HCT116 (cell line): ENCODE measurements at regions not wholly inside any gene's neighbourhood (a gene's known extent, or its start where the extent isn't known, plus 50 kb on each side); places are given as distances from the start of the nearest gene placed in this dataset.
A peak's percentile ranks its signal among the peaks of the same experiment; 100 is the strongest.
"Not testable (repeated sequence)": the region's sequence is repeated elsewhere in the genome, so short reads cannot be mapped to it uniquely, and the experiment has no call there.

ENCODE experiments used
- ATAC-seq: fragments of 200-7000 bp; cut with Tn5 transposase; 2 replicates; pipeline ENCODE4 v1.9.1; 2020; ENCODE audit warnings: mild to moderate bottlenecking, moderate library complexity
- BruUV-seq: library from RNA; stranded (reverse); fragments of 400-500 nt; replicated peaks from 2 replicates; lab custom pipeline; 2021; lab: Mats Ljungman, UMichigan
- CTCF ChIA-PET: fragments of 300-600 bp; sonication (Branson Sonifier 250); formaldehyde crosslinking; loops from one replicate; lab custom pipeline; 2021; ENCODE audit warnings: antibody characterized with exemption; lab: Charles Lee
- POLR2A ChIA-PET: fragments of 300-600, 350-600 bp; sonication (Branson Sonifier 250); formaldehyde crosslinking; loops from one replicate; lab custom pipeline; 2021; ENCODE audit warnings: antibody characterized with exemption; lab: Charles Lee
- RAD21 ChIA-PET, 2 experiments: fragments of 300-600 bp; sonication (Branson Sonifier 250); formaldehyde crosslinking; loops; one replicate each; lab custom pipeline; 2023; ENCODE audit warnings: low total read pairs in 2 of 2; ENCODE audit not compliant: uncharacterized antibody in 2 of 2, unreplicated experiment in 2 of 2, low non-redundant PET in 1 of 2; lab: Charles Lee
- DNase-seq: peaks from one replicate; pipeline ENCODE4 v3.0.0-alpha.2; 2010; ENCODE audit warnings: low read depth, low spot score
- H2AFZ ChIP-seq: fragments of 200-600 bp; shearing (Covaris generic), sonication (generic); 2 replicates; pipeline ENCODE4 v1.6.1; 2017; ENCODE audit warnings: low read depth, mixed run types, mixed read lengths, antibody characterized with exemption, low read length; ENCODE audit not compliant: poor library complexity, severe bottlenecking
- H3K27ac ChIP-seq: 2 replicates; pipeline ENCODE4 v1.5.1; 2012; ENCODE audit warnings: low read depth, low read length
- H3K27me3 ChIP-seq: fragments of 200-600 bp; sonication (generic); 2 replicates; pipeline ENCODE4 v1.6.1; 2016; ENCODE audit warnings: mixed run types, low read length, mixed read lengths; ENCODE audit not compliant: insufficient read depth
- H3K36me3 ChIP-seq, 2 experiments: fragments of 200-500 bp in 1 of 2; fragments of 200-600 bp in 1 of 2; sonication (Bioruptor generic) in 1 of 2; sonication (generic) in 1 of 2; 2 replicates each; pipeline versions ENCODE4 v1.5.1 to v1.6.1; 2014 to 2016; ENCODE audit warnings: low read length in 2 of 2, inconsistent platforms in 1 of 2, mixed read lengths in 1 of 2, mixed run types in 1 of 2; ENCODE audit not compliant: insufficient read depth in 2 of 2, control insufficient read depth in 1 of 2
- H3K4me1 ChIP-seq, 2 experiments: fragments of 200-600 bp in 1 of 2; sonication (generic) in 1 of 2; 2 replicates each; pipeline versions ENCODE4 v1.5.1 to v1.6.1; 2012 to 2017; ENCODE audit warnings: low read length in 2 of 2, inconsistent platforms in 1 of 2, mild to moderate bottlenecking in 1 of 2, mixed read lengths in 1 of 2, mixed run types in 1 of 2, moderate library complexity in 1 of 2; ENCODE audit not compliant: insufficient read depth in 2 of 2, control insufficient read depth in 1 of 2
- H3K4me2 ChIP-seq: fragments of 200-600 bp; sonication (generic); 2 replicates; pipeline ENCODE4 v1.6.1; 2017; ENCODE audit warnings: mixed run types, low read length, mixed read lengths
- H3K4me3 ChIP-seq, 2 experiments: fragments of 200-600 bp in 1 of 2; sonication (generic) in 1 of 2; replicated peaks in 1 of 2; 2 replicates each; pipeline ENCODE4 v1.5.1; 2011 to 2016; ENCODE audit warnings: low read length in 2 of 2, control low read depth in 1 of 2, low read depth in 1 of 2, mild to moderate bottlenecking in 1 of 2, mixed read lengths in 1 of 2, mixed run types in 1 of 2
- H3K79me2 ChIP-seq: fragments of 200-600 bp; sonication (generic); 2 replicates; pipeline ENCODE4 v1.6.1; 2017; ENCODE audit warnings: mild to moderate bottlenecking, mixed run types, low read length, moderate library complexity, mixed read lengths; ENCODE audit not compliant: insufficient read depth
- H3K9ac ChIP-seq: fragments of 200-600 bp; sonication (generic); 2 replicates; pipeline ENCODE4 v1.6.1; 2016; ENCODE audit warnings: low read length, mixed read lengths
- H3K9me2 ChIP-seq: fragments of 200-600 bp; sonication (generic), shearing (Covaris generic); 2 replicates; pipeline ENCODE4 v1.6.1; 2017; ENCODE audit warnings: mixed run types, mild to moderate bottlenecking, moderate library complexity; ENCODE audit not compliant: insufficient read depth
- H3K9me3 ChIP-seq, 2 experiments: fragments of 200-500 bp in 1 of 2; fragments of 200-600 bp in 1 of 2; sonication (Bioruptor generic) in 1 of 2; sonication (generic) in 1 of 2; 2 replicates each; pipeline ENCODE4 v1.6.1; 2014 to 2017; ENCODE audit warnings: low read length in 2 of 2, mixed read lengths in 2 of 2, inconsistent platforms in 1 of 2, low read depth in 1 of 2, mild to moderate bottlenecking in 1 of 2, mixed run types in 1 of 2, moderate library complexity in 1 of 2; ENCODE audit not compliant: control insufficient read depth in 1 of 2, insufficient read depth in 1 of 2
- H4K20me1 ChIP-seq: fragments of 200-600 bp; sonication (generic), shearing (Covaris generic); 2 replicates; pipeline ENCODE4 v1.6.1; 2017; ENCODE audit warnings: mixed run types, mild to moderate bottlenecking, moderate library complexity; ENCODE audit not compliant: insufficient read depth
- EZH2 ChIP-seq: fragments of 200-600 bp; sonication (generic); IDR thresholded peaks from 2 replicates; pipeline ENCODE4 v1.6.1; 2017; ENCODE audit warnings: antibody characterized with exemption, mixed run types
- POLR2A ChIP-seq: IDR thresholded peaks from 2 replicates; pipeline ENCODE4 v1.7.0; 2011; ENCODE audit warnings: borderline replicate concordance; ENCODE audit not compliant: insufficient read depth, insufficient read length; ENCODE audit errors: extremely low read depth
- ZNF274 ChIP-seq: fragments of 200-500 bp; sonication (Bioruptor generic); IDR thresholded peaks from 2 replicates; pipeline ENCODE4 v1.6.1; 2014; ENCODE audit warnings: mild to moderate bottlenecking, low read depth, low read length, inconsistent platforms
- intact Hi-C: fragments of 100-400 bp; cut with micrococcal nuclease; formaldehyde crosslinking; loops from 2 replicates; pipeline ENCODE4 v1.10.0; 2022

GRCh38 chr17:56727876-56728617, 105.7 kb downstream of the C17orf67 start:
- Histone ChIP-seq H3K4me1 (no peaks in the 10 kb centered on the region), H3K36me3 (no peaks in the 10 kb centered on the region), H3K4me2 (no peak overlapping the region), H3K27ac (no peak overlapping the region), H3K9me2 (no peaks in the 10 kb centered on the region), H3K79me2 (no peaks in the 10 kb centered on the region), H3K4me3 (no peak overlapping the region), H4K20me1 (no peaks in the 10 kb centered on the region), H3K9ac (no peak overlapping the region), H3K27me3 (peaks cover 21% of the 10 kb centered on the region; the same call in 1 of the 2 replicates), H3K9me3 (no peaks in the 10 kb centered on the region), H2AFZ (no peak overlapping the region)
- BruUV-seq: no TSS peak
- ChIA-PET POLR2A (no interaction called here), RAD21 (no interaction called here), CTCF (no interaction called here)
- DNase-seq (no peak), ATAC-seq (peak; percentile 49)
- TF ChIP-seq ZNF274 (no peak), POLR2A (no peak), EZH2 (no peak)
- intact Hi-C loops: no loop called here

GRCh38 chr17:56731096-56731495, 102.6 kb downstream of the C17orf67 start:
- CTCF ChIA-PET, H3K36me3 ChIP-seq, ATAC-seq, intact Hi-C loops, H2AFZ ChIP-seq, H4K20me1 ChIP-seq, POLR2A ChIA-PET, H3K79me2 ChIP-seq, DNase-seq, RAD21 ChIA-PET, H3K4me2 ChIP-seq, H3K9ac ChIP-seq, H3K9me3 ChIP-seq, H3K4me3 ChIP-seq, BruUV-seq, H3K9me2 ChIP-seq, H3K27ac ChIP-seq, H3K4me1 ChIP-seq: not testable (repeated sequence)
- peaks cover 18% of the 10 kb centered on the region; the same call in 1 of the 2 replicates for H3K27me3 ChIP-seq
